ENCODE measurements at regions not wholly inside any gene's neighbourhood (a gene's known extent, or its start where the extent isn't known, plus 50 kb on each side); places are given as distances from the start of the nearest gene placed in this dataset.

GRCh38 chr22:22403771-22404170, 104.8 kb downstream of the ZNF280B start:
- TF ChIP-seq ZBTB7A (IDR thresholded peaks at IDR 0.05; ENCODE audit: low read depth): no peak
- no peak for TF ChIP-seq REST (IDR thresholded peaks at IDR 0.05; ENCODE audit: low read depth)
- no peak for TF ChIP-seq MAX (IDR thresholded peaks at IDR 0.05)
- TF ChIP-seq TAF1 (IDR thresholded peaks at IDR 0.05; ENCODE audit: low read depth): no peak
- TF ChIP-seq EGR1 (IDR thresholded peaks at IDR 0.05): no peak
- TF ChIP-seq EP300 (IDR thresholded peaks at IDR 0.05; ENCODE audit: borderline replicate concordance): no peak
- no peak for TF ChIP-seq TEAD4 (IDR thresholded peaks at IDR 0.05)
- TF ChIP-seq RAD21 (IDR thresholded peaks at IDR 0.05; ENCODE audit: low read depth): no peak
- no peak for TF ChIP-seq CREB1 (IDR thresholded peaks at IDR 0.05; ENCODE audit: low read depth)
- no peak for TF ChIP-seq YY1 (IDR thresholded peaks at IDR 0.05; ENCODE audit: low read depth)
- no peak for TF ChIP-seq TCF12 (IDR thresholded peaks at IDR 0.05; ENCODE audit: low read depth)
- TF ChIP-seq FOXM1 (IDR thresholded peaks at IDR 0.05; ENCODE audit: borderline replicate concordance, low read depth): no peak
- no peak for TF ChIP-seq NFIC (IDR thresholded peaks at IDR 0.05)
- no peak for TF ChIP-seq USF1 (IDR thresholded peaks at IDR 0.05)
- TF ChIP-seq CEBPB (IDR thresholded peaks at IDR 0.05): no peak

- TF ChIP-seq FOXM1 (IDR thresholded peaks at IDR 0.05; ENCODE audit: borderline replicate concordance, low read depth) (no peak), RAD21 (IDR thresholded peaks at IDR 0.05; ENCODE audit: low read depth) (no peak), MAX (IDR thresholded peaks at IDR 0.05) (no peak), EGR1 (IDR thresholded peaks at IDR 0.05) (no peak), USF1 (IDR thresholded peaks at IDR 0.05) (no peak), TEAD4 (IDR thresholded peaks at IDR 0.05) (no peak), CEBPB (IDR thresholded peaks at IDR 0.05) (no peak), ZBTB7A (IDR thresholded peaks at IDR 0.05; ENCODE audit: low read depth) (no peak), TAF1 (IDR thresholded peaks at IDR 0.05; ENCODE audit: low read depth) (no peak), NFIC (IDR thresholded peaks at IDR 0.05) (no peak), TCF12 (IDR thresholded peaks at IDR 0.05; ENCODE audit: low read depth) (no peak), CREB1 (IDR thresholded peaks at IDR 0.05; ENCODE audit: low read depth) (no peak), EP300 (IDR thresholded peaks at IDR 0.05; ENCODE audit: borderline replicate concordance) (no peak), YY1 (IDR thresholded peaks at IDR 0.05; ENCODE audit: low read depth) (no peak), REST (IDR thresholded peaks at IDR 0.05; ENCODE audit: low read depth) (no peak)
These were observed 103.8 kb downstream of the ZNF280B start for GRCh38 chr22:22404598-22405284.

- TF ChIP-seq EGR1 (IDR thresholded peaks at IDR 0.05): no peak
- TF ChIP-seq CEBPB (IDR thresholded peaks at IDR 0.05): no peak
- TF ChIP-seq ZBTB7A (IDR thresholded peaks at IDR 0.05; ENCODE audit: low read depth): no peak
These were observed 102.0 kb downstream of the ZNF280B start for GRCh38 chr22:22406445-22407027.

GRCh38 chr22:22407061-22407460, 101.5 kb downstream of the ZNF280B start:
- TF ChIP-seq EP300 (IDR thresholded peaks at IDR 0.05; ENCODE audit: borderline replicate concordance) (no peak), USF1 (IDR thresholded peaks at IDR 0.05) (no peak), ZBTB7A (IDR thresholded peaks at IDR 0.05; ENCODE audit: low read depth) (no peak), TAF1 (IDR thresholded peaks at IDR 0.05; ENCODE audit: low read depth) (no peak), EGR1 (IDR thresholded peaks at IDR 0.05) (no peak), RAD21 (IDR thresholded peaks at IDR 0.05; ENCODE audit: low read depth) (no peak), YY1 (IDR thresholded peaks at IDR 0.05; ENCODE audit: low read depth) (no peak), FOXM1 (IDR thresholded peaks at IDR 0.05; ENCODE audit: borderline replicate concordance, low read depth) (no peak), CEBPB (IDR thresholded peaks at IDR 0.05) (no peak), MAX (IDR thresholded peaks at IDR 0.05) (no peak), CREB1 (IDR thresholded peaks at IDR 0.05; ENCODE audit: low read depth) (no peak), TEAD4 (IDR thresholded peaks at IDR 0.05) (no peak)

GRCh38 chr22:22408269-22408668, 100.3 kb downstream of the ZNF280B start:
- no peak for TF ChIP-seq NFIC (IDR thresholded peaks at IDR 0.05)
- no peak for TF ChIP-seq EP300 (IDR thresholded peaks at IDR 0.05; ENCODE audit: borderline replicate concordance)
- TF ChIP-seq TEAD4 (IDR thresholded peaks at IDR 0.05): no peak
- TF ChIP-seq EGR1 (IDR thresholded peaks at IDR 0.05): no peak
- TF ChIP-seq YY1 (IDR thresholded peaks at IDR 0.05; ENCODE audit: low read depth): no peak
- no peak for TF ChIP-seq CEBPB (IDR thresholded peaks at IDR 0.05)
- no peak for TF ChIP-seq FOXM1 (IDR thresholded peaks at IDR 0.05; ENCODE audit: borderline replicate concordance, low read depth)
- no peak for TF ChIP-seq USF1 (IDR thresholded peaks at IDR 0.05)
- TF ChIP-seq TCF12 (IDR thresholded peaks at IDR 0.05; ENCODE audit: low read depth): no peak
- TF ChIP-seq RAD21 (IDR thresholded peaks at IDR 0.05; ENCODE audit: low read depth): no peak
- no peak for TF ChIP-seq MAX (IDR thresholded peaks at IDR 0.05)
- no peak for TF ChIP-seq REST (IDR thresholded peaks at IDR 0.05; ENCODE audit: low read depth)
- TF ChIP-seq CREB1 (IDR thresholded peaks at IDR 0.05; ENCODE audit: low read depth): no peak
- TF ChIP-seq TAF1 (IDR thresholded peaks at IDR 0.05; ENCODE audit: low read depth): no peak
- TF ChIP-seq ZBTB7A (IDR thresholded peaks at IDR 0.05; ENCODE audit: low read depth): no peak
